IPS-18a (cell line): ENCODE measurements at regions not wholly inside any gene's neighbourhood (a gene's known extent, or its start where the extent isn't known, plus 50 kb on each side); places are given as distances from the start of the nearest gene placed in this dataset.
"Not testable (repeated sequence)": the region's sequence is repeated elsewhere in the genome, so short reads cannot be mapped to it uniquely, and the experiment has no call there.

Source experiments
- H3K27ac ChIP-seq: one replicate; pipeline ENCODE4 v1.5.1; 2013; ENCODE audit warnings: low read length
- H3K27me3 ChIP-seq: one replicate; pipeline ENCODE4 v1.6.1; 2013; ENCODE audit warnings: mild to moderate bottlenecking, low read length; ENCODE audit not compliant: control insufficient read depth, insufficient read depth
- H3K36me3 ChIP-seq: one replicate; pipeline ENCODE4 v1.6.1; 2013; ENCODE audit warnings: low read depth, low read length; ENCODE audit not compliant: control insufficient read depth
- H3K4me1 ChIP-seq: one replicate; pipeline ENCODE4 v1.6.1; 2013; ENCODE audit warnings: low read depth, low read length; ENCODE audit not compliant: control insufficient read depth
- H3K4me3 ChIP-seq: one replicate; pipeline ENCODE4 v1.5.1; 2013; ENCODE audit warnings: low read length
- H3K9ac ChIP-seq: one replicate; pipeline ENCODE4 v1.6.1; 2013; ENCODE audit warnings: mild to moderate bottlenecking, low read length, moderate library complexity
- H3K9me3 ChIP-seq: one replicate; pipeline ENCODE4 v1.6.1; 2013; ENCODE audit warnings: low read depth, low read length; ENCODE audit not compliant: control insufficient read depth

DNA sequence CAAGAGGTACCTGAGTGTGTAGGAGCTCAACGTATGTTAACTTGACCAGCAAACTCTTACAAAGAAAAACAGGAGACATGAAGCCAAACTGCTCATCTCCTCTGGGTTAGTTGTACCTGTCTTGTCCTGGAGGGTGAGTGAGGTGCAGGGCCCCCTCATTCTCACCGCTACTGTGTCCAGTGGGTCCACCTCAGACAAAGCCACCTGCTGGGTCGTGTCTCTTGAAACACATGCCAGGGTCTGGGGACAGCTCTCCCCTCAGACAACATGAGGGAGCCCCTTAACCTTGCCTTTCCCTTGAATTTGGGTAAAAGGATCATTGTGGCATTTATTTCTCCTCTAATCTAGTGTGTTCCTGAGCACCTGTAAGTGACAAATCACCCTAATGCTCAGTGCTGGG lies 185.6 kb downstream of the TLE3 start:
- Histone ChIP-seq H3K4me3 (no peak overlapping the region), H3K4me1 (peaks cover 23% of the 10 kb centered on the region), H3K36me3 (no peaks in the 10 kb centered on the region), H3K9ac (no peak overlapping the region), H3K27me3 (peaks cover 13% of the 10 kb centered on the region), H3K27ac (no peak overlapping the region), H3K9me3 (no peaks in the 10 kb centered on the region)

DNA sequence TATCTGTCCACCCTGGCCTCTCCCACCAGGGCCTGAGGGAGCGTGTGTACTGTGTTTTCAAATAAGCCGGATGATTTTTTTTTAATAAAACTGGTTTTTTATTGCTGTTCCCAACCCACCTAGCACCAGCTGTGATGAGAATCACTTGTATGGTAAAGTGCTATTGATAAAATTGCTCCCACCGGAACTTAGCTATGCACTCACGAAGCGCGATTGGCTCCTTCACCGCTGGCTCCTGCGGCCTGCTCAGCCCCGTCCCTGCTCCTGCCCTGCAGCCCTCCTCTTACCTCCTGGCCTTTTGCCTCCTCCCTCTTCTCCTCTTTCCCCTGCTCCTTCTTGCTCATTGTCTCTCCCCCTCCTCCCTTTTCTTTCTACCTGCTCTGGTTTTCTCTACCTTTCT lies 183.7 kb downstream of the TLE3 start:
- Histone ChIP-seq H3K4me1 (peaks cover 23% of the 10 kb centered on the region), H3K27me3 (peaks cover 13% of the 10 kb centered on the region), H3K9ac (no peak overlapping the region), H3K27ac (no peak overlapping the region), H3K9me3 (no peaks in the 10 kb centered on the region), H3K36me3 (no peaks in the 10 kb centered on the region), H3K4me3 (no peak overlapping the region)

DNA sequence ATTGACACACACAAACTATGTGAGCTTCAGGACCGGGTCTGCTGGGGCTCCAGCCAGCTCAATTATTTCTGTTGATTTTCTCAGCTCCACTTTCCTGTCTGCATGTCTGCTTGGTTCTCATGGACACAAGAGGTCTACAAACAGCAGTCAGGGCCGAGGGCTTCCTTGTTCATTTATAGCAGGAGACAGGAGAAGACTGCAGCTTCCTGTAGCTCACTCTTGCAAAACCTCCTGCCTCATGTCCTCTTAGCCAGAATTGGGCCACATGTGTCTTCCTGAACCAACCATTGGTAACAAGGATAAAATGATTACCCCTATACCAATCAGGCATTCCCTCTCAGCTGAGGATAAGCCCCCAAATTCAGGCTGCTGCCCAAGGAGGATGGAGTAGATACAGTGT lies 182.8 kb downstream of the TLE3 start:
- Histone ChIP-seq H3K36me3 (no peaks in the 10 kb centered on the region), H3K4me3 (no peak overlapping the region), H3K27me3 (peaks cover 13% of the 10 kb centered on the region), H3K27ac (no peak overlapping the region), H3K4me1 (peaks cover 30% of the 10 kb centered on the region), H3K9me3 (no peaks in the 10 kb centered on the region), H3K9ac (no peak overlapping the region)

DNA sequence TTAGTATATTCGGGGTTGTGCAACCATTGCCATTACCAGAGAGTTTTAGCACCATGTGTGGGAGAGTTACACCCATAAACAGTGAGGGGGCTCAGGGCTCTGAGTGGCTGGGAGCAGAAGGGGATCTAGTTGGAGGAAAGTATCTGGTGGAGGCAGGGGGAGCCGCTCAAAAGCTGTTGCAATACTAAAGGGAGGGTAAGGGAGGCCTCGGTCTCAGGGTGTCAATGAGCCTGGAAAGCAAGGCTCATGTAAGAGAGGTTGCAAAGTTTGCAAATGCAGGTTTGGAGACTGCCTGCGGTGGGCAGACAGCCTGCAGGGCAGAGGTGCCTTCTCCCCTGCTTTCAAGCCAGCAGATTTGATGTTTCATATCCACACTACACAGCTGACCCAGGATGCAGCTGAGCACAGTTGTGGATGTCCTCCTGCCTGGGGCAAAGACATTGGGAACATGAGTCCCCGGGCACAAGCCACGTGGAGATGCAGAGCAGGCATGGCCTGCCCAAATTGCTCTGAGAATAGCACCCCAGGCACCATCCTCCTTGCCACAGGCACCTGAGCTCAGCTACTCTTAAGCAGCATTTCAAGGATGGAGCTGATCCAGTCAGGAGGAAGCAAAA lies 181.4 kb downstream of the TLE3 start:
- Histone ChIP-seq H3K9me3 (no peaks in the 10 kb centered on the region), H3K4me1 (peaks cover 30% of the 10 kb centered on the region), H3K27ac (no peak overlapping the region), H3K27me3 (peaks cover 13% of the 10 kb centered on the region), H3K4me3 (no peak overlapping the region), H3K9ac (no peak overlapping the region), H3K36me3 (no peaks in the 10 kb centered on the region)

DNA sequence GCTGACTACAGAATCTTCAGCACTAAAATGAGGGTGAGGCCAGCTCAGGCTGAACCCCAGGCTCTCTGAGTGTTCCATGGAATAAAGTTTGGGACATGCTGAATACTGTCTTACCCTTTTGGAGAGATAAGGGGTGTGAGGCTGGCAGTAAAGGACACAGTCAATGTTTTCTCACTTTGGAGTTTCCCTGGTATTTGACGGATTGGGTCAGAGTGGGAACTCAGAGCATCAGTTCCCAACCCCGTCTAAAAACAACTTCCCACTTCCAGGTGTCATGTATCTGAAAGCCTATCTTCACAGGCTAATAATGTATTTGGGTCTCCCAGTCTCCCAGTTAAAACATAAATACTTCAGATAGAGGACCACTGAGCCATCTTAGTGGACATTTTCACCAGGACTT lies 180.7 kb downstream of the TLE3 start:
- peaks cover 9% of the 10 kb centered on the region for H3K27me3 ChIP-seq
- no peak overlapping the region for H3K4me3 ChIP-seq
- peaks cover 36% of the 10 kb centered on the region for H3K4me1 ChIP-seq
- H3K36me3 ChIP-seq: no peaks in the 10 kb centered on the region
- no peak overlapping the region for H3K9ac ChIP-seq
- H3K9me3 ChIP-seq: no peaks in the 10 kb centered on the region
- H3K27ac ChIP-seq: no peak overlapping the region

DNA sequence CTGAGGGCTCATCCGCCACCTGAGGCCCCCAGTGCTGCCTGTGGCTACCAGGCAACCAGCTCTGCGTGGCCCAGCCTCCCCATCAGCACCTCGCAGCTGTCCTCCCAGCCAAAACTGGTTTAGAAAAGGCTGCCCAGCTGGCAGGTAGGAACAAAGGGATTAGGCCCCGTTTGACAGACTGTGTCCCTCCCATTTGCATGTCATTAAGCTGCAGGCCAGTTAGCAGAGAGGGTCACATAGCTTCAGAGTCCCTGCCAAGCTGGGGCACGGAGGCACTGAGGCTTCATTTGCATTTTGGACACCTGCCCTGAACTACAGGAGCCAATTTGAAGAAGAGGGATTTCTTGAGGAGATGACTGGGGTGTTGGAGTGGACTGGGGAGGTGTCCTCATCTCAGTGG lies 177.9 kb downstream of the TLE3 start:
- no peaks in the 10 kb centered on the region for H3K36me3 ChIP-seq
- H3K4me1 ChIP-seq: peaks cover 32% of the 10 kb centered on the region
- no peaks in the 10 kb centered on the region for H3K27me3 ChIP-seq
- H3K4me3 ChIP-seq: no peak overlapping the region
- H3K9ac ChIP-seq: no peak overlapping the region
- no peak overlapping the region for H3K27ac ChIP-seq
- peaks cover 6% of the 10 kb centered on the region for H3K9me3 ChIP-seq

DNA sequence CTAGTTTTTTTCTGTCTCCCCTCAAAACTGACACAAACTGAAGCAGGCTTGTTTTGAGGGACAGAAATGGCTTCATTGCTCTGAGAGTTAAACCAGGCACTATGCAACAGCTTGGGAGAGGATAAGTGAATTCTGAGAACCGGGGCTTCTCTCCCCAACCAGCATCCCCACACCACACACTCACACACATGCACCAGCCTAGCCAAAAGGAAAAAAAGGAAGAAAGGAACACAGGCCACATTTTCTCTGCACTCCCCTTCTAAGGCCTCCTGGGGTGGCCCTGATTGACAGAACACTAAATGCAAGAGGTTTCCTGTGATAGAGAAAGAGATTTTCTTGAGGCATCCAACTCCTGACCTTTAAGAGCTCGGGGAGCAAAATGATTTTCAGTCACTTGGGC lies 177.5 kb downstream of the TLE3 start:
- Histone ChIP-seq H3K9ac (no peak overlapping the region), H3K4me1 (peaks cover 32% of the 10 kb centered on the region), H3K36me3 (no peaks in the 10 kb centered on the region), H3K9me3 (peaks cover 10% of the 10 kb centered on the region), H3K4me3 (no peak overlapping the region), H3K27me3 (no peaks in the 10 kb centered on the region), H3K27ac (no peak overlapping the region)

DNA sequence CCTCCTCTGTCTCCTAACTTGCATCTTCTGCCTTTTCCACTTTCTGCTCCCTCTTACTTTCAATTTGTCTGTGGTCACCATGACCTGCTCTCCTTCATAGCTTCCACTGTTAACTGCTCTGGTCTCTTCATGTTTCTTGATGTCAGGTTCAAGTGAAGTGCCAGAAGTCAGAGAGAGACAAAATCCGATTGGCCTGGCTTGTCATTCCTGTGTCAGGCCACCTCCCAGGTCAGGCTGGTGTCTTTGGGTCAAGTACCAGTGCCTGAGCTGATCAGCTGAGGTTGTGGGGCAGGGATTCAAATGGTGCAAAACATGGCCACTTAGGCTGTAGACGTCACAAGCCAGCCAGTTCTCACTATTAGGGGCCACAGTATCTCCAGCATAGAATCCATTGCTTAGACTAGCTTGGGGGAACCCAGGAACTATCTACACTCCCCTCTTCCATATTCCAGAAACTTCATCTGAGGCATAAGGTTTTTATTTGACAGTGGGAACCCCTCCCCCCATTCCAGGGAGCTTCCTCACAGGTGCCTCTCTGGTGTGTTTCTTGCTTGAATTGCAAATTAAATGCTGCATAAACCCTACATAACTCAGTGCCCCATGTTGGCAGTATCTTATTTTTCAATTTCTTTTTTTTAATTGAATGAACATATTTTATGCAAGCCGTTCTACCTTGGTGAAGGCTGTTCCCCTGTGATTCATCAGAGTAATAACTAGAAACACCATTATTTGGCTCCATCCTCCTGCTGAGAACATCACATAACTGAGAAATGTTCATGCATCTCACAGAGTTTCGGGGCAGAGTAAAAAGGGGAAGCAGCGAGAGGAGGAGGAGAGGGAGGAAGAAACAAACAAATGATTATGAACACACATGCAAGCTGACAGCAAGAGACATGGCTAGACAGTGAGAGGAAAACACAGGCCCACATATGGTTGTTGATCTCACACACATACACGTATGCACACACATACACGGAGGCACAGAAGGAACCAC lies 175.8 kb downstream of the TLE3 start:
- Histone ChIP-seq H3K9me3 (peaks cover 10% of the 10 kb centered on the region), H3K9ac (no peak overlapping the region), H3K4me1 (peaks cover 32% of the 10 kb centered on the region), H3K4me3 (no peak overlapping the region), H3K27me3 (no peaks in the 10 kb centered on the region), H3K27ac (no peak overlapping the region), H3K36me3 (no peaks in the 10 kb centered on the region)

DNA sequence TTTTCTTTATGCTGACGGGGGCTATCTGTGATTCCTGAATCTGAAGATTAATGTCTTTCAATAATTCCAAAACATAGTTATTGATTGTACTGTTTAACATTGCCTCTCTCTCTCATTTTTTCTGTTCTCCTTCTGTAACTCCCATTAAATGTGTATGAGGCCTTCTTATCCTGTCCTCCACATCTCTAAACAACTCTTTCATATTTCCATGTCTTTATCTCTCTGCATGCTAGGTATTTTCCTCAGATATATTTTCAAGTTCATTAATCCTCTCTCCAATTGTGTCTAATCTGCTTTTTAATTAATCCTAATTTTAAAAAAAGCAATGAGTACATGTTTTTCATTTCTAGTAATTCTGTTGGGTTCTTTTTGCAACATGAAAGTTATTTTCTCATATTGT lies 173.2 kb downstream of the TLE3 start:
- peaks cover 29% of the 10 kb centered on the region for H3K4me1 ChIP-seq
- H3K9me3 ChIP-seq: peaks cover 10% of the 10 kb centered on the region
- no peak overlapping the region for H3K9ac ChIP-seq
- H3K36me3 ChIP-seq: no peaks in the 10 kb centered on the region
- no peak overlapping the region for H3K4me3 ChIP-seq
- H3K27me3 ChIP-seq: no peaks in the 10 kb centered on the region
- H3K27ac ChIP-seq: no peak overlapping the region

DNA sequence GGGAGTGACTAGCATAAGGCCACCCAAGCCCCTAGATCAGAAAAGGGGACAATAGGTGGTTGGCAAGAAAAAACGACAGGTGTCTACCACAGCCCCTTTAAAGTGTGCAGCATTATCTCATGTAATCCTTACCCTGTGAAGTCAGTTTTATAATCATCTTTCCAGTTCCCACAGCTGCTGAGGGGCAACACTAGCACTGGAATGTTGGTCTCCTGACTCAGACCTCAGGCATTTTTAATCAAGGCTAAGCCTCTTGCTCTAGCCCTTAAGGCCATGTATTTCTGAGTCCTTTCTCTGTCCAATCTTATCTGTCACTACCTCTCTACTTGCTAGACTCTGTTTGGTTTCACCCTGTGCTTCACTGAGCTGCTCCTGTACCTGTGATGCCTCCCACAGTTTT lies 171.7 kb downstream of the TLE3 start:
- H3K9ac ChIP-seq: no peak overlapping the region
- H3K27ac ChIP-seq: no peak overlapping the region
- no peaks in the 10 kb centered on the region for H3K27me3 ChIP-seq

DNA sequence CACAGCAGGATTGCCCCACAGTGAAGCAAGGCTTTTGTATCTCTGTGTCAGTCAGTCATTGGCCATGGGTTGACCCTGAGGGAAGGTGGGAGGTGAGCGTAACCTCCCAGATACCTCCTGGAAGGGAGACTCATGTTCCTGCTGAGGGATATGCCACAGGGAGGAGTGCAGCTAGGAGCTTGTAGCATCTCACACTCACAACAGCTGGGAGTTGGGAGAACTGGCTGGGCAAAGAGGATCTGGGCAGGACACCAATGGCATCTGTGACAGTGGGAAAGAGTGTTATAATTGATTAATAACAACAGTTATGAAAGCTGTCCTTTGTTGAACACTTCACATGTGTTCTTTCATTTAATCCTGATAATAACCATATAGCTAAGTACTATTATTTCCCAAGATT lies 171.0 kb downstream of the TLE3 start:
- no peak overlapping the region for H3K4me3 ChIP-seq
- peaks cover 10% of the 10 kb centered on the region for H3K9me3 ChIP-seq
- H3K27me3 ChIP-seq: no peaks in the 10 kb centered on the region
- no peak overlapping the region for H3K27ac ChIP-seq
- no peak overlapping the region for H3K9ac ChIP-seq
- H3K36me3 ChIP-seq: no peaks in the 10 kb centered on the region
- H3K4me1 ChIP-seq: peaks cover 7% of the 10 kb centered on the region

More for the DNA sequence above, 171.7 kb downstream of the TLE3 start:
- peaks cover 10% of the 10 kb centered on the region for H3K9me3 ChIP-seq
- H3K4me3 ChIP-seq: no peak overlapping the region
- H3K36me3 ChIP-seq: no peaks in the 10 kb centered on the region
- peaks cover 14% of the 10 kb centered on the region for H3K4me1 ChIP-seq

DNA sequence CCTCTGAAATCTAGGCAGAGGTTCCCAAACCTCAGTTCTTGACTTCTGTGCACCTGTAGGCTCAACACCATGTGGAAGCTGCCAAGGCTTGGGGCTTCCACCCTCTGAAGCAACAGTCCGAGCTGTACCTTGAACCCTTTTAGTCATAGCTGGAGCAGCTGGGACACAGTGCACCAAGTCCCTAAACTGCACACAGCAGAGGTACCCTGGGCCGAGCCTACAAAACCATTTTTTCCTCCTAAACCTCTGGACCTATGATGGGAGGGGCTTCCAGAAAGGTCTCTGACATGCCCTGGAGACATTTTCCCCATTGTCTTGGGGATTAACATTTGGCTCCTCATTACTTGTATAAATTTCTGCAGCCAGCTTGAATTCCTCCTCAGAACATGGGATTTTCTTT lies 168.8 kb downstream of the TLE3 start:
- H3K36me3 ChIP-seq, H3K27me3 ChIP-seq, H3K27ac ChIP-seq, H3K4me3 ChIP-seq, H3K9ac ChIP-seq, H3K4me1 ChIP-seq: not testable (repeated sequence)
- H3K9me3 ChIP-seq: peaks cover 10% of the 10 kb centered on the region
